ENCODE measurements at regions not wholly inside any gene's neighbourhood (a gene's known extent, or its start where the extent isn't known, plus 50 kb on each side); places are given as distances from the start of the nearest gene placed in this dataset.

DNA sequence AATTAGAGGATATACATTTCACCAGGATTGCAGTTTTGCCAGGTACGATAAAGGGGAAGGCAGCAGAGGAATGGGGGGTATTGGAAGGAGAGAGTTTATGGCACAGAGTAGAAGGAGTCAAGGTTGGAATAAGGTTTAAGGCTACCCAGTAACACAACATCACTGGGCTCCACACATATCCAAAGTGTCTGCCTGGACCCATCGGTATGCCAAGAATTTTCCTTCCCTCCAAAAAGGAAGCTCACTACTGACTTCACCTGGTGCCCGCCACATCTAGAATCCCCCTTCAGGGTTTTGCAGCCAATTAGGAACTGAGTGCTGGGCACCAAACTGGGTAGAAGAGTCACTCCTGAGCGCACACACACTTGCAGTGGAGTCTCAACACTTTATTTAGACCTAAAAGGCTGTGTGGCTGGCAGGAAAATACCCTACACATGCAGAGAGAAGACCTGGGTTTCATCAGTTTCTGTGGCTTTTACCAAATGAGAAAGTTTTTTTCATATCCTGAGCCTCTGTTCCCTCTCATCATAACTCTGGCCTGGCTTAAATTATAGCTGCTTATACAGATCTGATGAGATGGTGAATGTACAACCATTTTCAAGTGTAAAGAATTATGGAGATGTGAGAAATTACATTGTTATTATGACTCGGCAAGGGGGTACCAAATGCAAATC is 190.8 kb upstream of the LPP start:
- no peak overlapping the region for H2AFZ ChIP-seq (replicated peaks; ENCODE audit: low read length, poor library complexity)
- 86% methylated on average over 2 of the region's 5 CpGs; no CpG with 5 or more reads in 1 of the 2 experiments for WGBS, 2 experiments (ENCODE audit: extremely low coverage in 2 of 2, insufficient read length in 1 of 2)
- in situ Hi-C loops (cut with MboI; ENCODE audit: low sequenced_read_pairs) (no loop called here), dilution Hi-C loops (cut with HindIII; ENCODE audit: low sequenced_read_pairs, unreplicated experiment) (no loop called here), intact Hi-C loops (cut with micrococcal nuclease) (no loop called here)
- H2BK20ac ChIP-seq (ENCODE audit: low read depth, low read length) = no peak overlapping the region
- DNase-seq (no peak), ATAC-seq (ENCODE audit: low read depth) (no peak)
- no peak overlapping the region for H3K9ac ChIP-seq (ENCODE audit: low read depth, low read length)
- H4K91ac ChIP-seq (ENCODE audit: insufficient read depth, low read depth, low read length) = no peak overlapping the region
- no peak overlapping the region for H2BK5ac ChIP-seq (ENCODE audit: low read depth, low read length, poor library complexity, severe bottlenecking)
- H3K9me3 ChIP-seq (ENCODE audit: control insufficient read depth, insufficient read depth, low read length) = no peaks in the 10 kb centered on the region
- H3K56ac ChIP-seq (ENCODE audit: extremely low read depth, insufficient read depth, low read length) = no peak overlapping the region
- no peak overlapping the region for H4K8ac ChIP-seq (ENCODE audit: low read depth in 2 of 2, low read length in 2 of 2)
- H3K4ac ChIP-seq (ENCODE audit: low read depth, low read length) = no peak overlapping the region
- no peak overlapping the region for H2BK120ac ChIP-seq (ENCODE audit: low read depth, low read length)
- no peak overlapping the region for H3K14ac ChIP-seq (replicated peaks; ENCODE audit: low read depth, low read length)
- H2AK5ac ChIP-seq (ENCODE audit: low read depth, low read length) = no peak overlapping the region
- H3K4me1 ChIP-seq (ENCODE audit: control insufficient read depth, insufficient read depth, low read length) = 0 out of 2 replicates have a peak, but pooled peaks cover 2% of the 10 kb centered on the region
- no peak overlapping the region for H3K23ac ChIP-seq (ENCODE audit: low read depth, low read length)
- H3K18ac ChIP-seq (ENCODE audit: low read depth, low read length) = no peak overlapping the region
- H3K9me1 ChIP-seq (ENCODE audit: insufficient read depth, low read length) = no peaks in the 10 kb centered on the region
- H3K36me3 ChIP-seq (ENCODE audit: control insufficient read depth, insufficient read depth, low read length) = no peaks in the 10 kb centered on the region
- ChIA-PET POLR2A (ENCODE audit: unreplicated experiment) (interaction anchor here (0.6 kb wide), 1 partner anchor 190 kb away, joined by 8 read pairs; no protein-coding TSS in a partner anchor), CTCF (no interaction called here)
- H3K79me1 ChIP-seq (ENCODE audit: low read depth in 1 of 2, low read length in 2 of 2) = no peaks in the 10 kb centered on the region
- H3K27ac ChIP-seq (ENCODE audit: insufficient read depth, low read length) = no peak overlapping the region
- H2AK9ac ChIP-seq (replicated peaks; ENCODE audit: low read depth, low read length, poor library complexity) = no peak overlapping the region
- no peak overlapping the region for H4K5ac ChIP-seq (ENCODE audit: low read depth, low read length)
- H3K27me3 ChIP-seq (ENCODE audit: control insufficient read depth, insufficient read depth, low read length) = peaks cover 10% of the 10 kb centered on the region
- H4K20me1 ChIP-seq (ENCODE audit: insufficient read depth, low read length) = no peaks in the 10 kb centered on the region
- H2BK15ac ChIP-seq (ENCODE audit: low read depth, low read length) = no peak overlapping the region
- BruUV-seq (replicated peaks) = no TSS peak
- H3K4me3 ChIP-seq (ENCODE audit: insufficient read depth, low read depth, low read length) = no peak overlapping the region
- no peak overlapping the region for H3K4me2 ChIP-seq (ENCODE audit: low read depth, low read length)
- TF ChIP-seq SMC3 (IDR thresholded peaks at IDR 0.05; ENCODE audit: low read depth, low read length) (no peak), MAFK (IDR thresholded peaks at IDR 0.05; ENCODE audit: low read depth, low read length) (no peak), RCOR1 (IDR thresholded peaks at IDR 0.05; ENCODE audit: insufficient replicate concordance, low read length) (no peak), POLR2A (IDR thresholded peaks at IDR 0.05; ENCODE audit: low read depth, low read length) (no peak), RAD21 (IDR thresholded peaks at IDR 0.05; ENCODE audit: low read length) (no peak), FOS (IDR thresholded peaks at IDR 0.05; ENCODE audit: low read depth, low read length) (no peak), CEBPB (IDR thresholded peaks at IDR 0.05; ENCODE audit: low read depth, low read length) (no peak), CHD1 (IDR thresholded peaks at IDR 0.05; ENCODE audit: low read depth, low read length) (no peak), MXI1 (IDR thresholded peaks at IDR 0.05; ENCODE audit: borderline replicate concordance, low read depth, low read length) (no peak), BHLHE40 (IDR thresholded peaks at IDR 0.05; ENCODE audit: low read depth, low read length) (no peak)
- TF ChIP-seq, protein P1, sequence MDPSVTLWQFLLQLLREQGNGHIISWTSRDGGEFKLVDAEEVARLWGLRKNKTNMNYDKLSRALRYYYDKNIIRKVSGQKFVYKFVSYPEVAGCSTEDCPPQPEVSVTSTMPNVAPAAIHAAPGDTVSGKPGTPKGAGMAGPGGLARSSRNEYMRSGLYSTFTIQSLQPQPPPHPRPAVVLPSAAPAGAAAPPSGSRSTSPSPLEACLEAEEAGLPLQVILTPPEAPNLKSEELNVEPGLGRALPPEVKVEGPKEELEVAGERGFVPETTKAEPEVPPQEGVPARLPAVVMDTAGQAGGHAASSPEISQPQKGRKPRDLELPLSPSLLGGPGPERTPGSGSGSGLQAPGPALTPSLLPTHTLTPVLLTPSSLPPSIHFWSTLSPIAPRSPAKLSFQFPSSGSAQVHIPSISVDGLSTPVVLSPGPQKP (IDR thresholded peaks at IDR 0.05; ENCODE audit: borderline replicate concordance, low read depth, low read length) = no peak
- TF ChIP-seq, protein P2, sequence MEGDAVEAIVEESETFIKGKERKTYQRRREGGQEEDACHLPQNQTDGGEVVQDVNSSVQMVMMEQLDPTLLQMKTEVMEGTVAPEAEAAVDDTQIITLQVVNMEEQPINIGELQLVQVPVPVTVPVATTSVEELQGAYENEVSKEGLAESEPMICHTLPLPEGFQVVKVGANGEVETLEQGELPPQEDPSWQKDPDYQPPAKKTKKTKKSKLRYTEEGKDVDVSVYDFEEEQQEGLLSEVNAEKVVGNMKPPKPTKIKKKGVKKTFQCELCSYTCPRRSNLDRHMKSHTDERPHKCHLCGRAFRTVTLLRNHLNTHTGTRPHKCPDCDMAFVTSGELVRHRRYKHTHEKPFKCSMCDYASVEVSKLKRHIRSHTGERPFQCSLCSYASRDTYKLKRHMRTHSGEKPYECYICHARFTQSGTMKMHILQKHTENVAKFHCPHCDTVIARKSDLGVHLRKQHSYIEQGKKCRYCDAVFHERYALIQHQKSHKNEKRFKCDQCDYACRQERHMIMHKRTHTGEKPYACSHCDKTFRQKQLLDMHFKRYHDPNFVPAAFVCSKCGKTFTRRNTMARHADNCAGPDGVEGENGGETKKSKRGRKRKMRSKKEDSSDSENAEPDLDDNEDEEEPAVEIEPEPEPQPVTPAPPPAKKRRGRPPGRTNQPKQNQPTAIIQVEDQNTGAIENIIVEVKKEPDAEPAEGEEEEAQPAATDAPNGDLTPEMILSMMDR (conservative IDR thresholded peaks at IDR 0.05; ENCODE audit: low read depth, low read length) = no peak
- TF ChIP-seq, protein P3, sequence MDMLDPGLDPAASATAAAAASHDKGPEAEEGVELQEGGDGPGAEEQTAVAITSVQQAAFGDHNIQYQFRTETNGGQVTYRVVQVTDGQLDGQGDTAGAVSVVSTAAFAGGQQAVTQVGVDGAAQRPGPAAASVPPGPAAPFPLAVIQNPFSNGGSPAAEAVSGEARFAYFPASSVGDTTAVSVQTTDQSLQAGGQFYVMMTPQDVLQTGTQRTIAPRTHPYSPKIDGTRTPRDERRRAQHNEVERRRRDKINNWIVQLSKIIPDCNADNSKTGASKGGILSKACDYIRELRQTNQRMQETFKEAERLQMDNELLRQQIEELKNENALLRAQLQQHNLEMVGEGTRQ (IDR thresholded peaks at IDR 0.05; ENCODE audit: low read depth, low read length) = no peak

Measured in IMR-90 (cell line).